ENCODE measurements at regions not wholly inside any gene's neighbourhood (a gene's known extent, or its start where the extent isn't known, plus 50 kb on each side); places are given as distances from the start of the nearest gene placed in this dataset.
"Not testable (repeated sequence)": the region's sequence is repeated elsewhere in the genome, so short reads cannot be mapped to it uniquely, and the experiment has no call there.

GRCh38 chrX:137823257-137823656 is 257.3 kb downstream of the ZIC3 start:
- TF ChIP-seq POLR2A (IDR thresholded peaks at IDR 0.05; ENCODE audit: low read length) (no peak), GATA1 (IDR thresholded peaks at IDR 0.05; ENCODE audit: low read depth, low read length) (no peak)

DNA sequence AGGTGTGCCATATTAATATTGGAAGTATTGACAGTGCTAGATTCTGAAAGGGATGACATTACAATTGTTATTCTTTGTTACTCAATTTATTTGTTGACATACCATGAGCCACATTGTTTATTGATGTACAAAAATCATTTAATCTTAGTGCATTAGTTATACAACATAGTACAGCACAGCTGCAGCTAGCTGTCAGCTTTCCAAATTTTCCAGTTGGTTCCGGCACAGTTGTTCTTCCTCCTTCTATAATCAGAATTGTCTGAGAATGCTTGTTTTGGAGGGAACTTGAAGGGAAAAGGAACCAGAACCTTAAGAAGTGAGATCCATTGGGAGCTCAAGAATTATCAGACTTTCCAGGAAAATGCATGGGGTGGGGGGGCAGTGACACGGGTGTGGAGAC is 281.4 kb downstream of the ZIC3 start:
- DNase-seq, result no peak
- TF ChIP-seq POLR2A (IDR thresholded peaks at IDR 0.05; ENCODE audit: low read length) (no peak), GATA1 (IDR thresholded peaks at IDR 0.05; ENCODE audit: low read depth, low read length) (no peak)

More at GRCh38 chrX:137823257-137823656, 257.3 kb downstream of the ZIC3 start:
- no peak for DNase-seq

DNA sequence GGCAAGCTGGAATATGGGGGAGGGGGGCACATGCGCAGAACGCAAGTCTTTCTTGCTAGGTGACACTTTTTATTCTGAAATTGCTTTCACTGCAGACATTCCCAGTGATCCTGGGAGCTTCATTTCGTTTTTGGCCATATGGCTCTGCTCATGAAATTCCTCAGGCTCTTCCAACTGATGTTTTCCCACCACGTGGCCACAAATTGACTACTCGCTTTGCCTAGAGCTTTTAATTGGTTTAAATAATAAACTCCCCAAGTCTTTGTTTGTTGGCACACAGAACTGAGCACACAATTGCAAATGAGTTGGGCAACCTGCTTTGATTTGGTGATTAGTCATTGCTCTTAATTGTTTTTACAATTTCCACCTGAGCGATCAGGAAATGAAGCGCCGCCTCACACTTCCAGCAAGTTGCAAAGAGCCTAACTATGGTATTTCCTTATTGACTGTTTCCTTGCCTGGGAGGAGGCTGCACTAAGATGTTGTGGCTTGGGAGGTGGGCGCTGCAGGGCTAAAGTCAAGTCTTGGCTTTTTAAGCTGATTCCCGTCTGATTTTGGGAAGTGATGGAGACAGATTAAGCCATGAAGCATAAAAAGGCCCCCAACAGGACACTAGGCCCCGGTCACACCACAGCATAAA is 282.5 kb downstream of the ZIC3 start:
- no peak for DNase-seq

DNA sequence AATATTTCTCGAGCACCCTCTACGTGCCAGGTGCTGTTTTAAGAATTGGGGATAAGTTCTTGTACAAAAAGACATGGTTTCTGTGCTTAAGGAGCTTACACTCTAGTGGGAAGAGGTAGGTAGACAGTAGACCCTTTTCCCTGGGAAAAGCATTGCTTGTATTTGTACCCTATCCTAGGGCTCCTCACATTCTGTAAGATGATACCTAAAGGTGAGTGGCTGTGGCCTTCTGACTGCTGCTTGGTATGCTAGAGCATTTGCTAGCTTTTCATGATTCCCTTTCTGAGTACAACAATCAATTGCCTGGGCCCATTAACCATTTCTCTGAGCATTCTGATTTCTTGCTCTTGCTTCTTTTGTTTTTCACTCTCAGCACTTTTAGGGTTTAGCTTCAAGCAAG is 286.6 kb downstream of the ZIC3 start:
- TF ChIP-seq POLR2A (IDR thresholded peaks at IDR 0.05; ENCODE audit: low read length), result no peak
- TF ChIP-seq GATA1 (IDR thresholded peaks at IDR 0.05; ENCODE audit: low read depth, low read length), result no peak

More for the DNA sequence above, 282.5 kb downstream of the ZIC3 start:
- TF ChIP-seq GATA1 (IDR thresholded peaks at IDR 0.05; ENCODE audit: low read depth, low read length) (no peak), POLR2A (IDR thresholded peaks at IDR 0.05; ENCODE audit: low read length) (no peak)

GRCh38 chrX:137855490-137855889 is 289.6 kb downstream of the ZIC3 start:
- no peak for DNase-seq
- TF ChIP-seq POLR2A (IDR thresholded peaks at IDR 0.05; ENCODE audit: low read length) (no peak), GATA1 (IDR thresholded peaks at IDR 0.05; ENCODE audit: low read depth, low read length) (no peak)

More for the DNA sequence above, 286.6 kb downstream of the ZIC3 start:
- no peak for DNase-seq

- no peak for TF ChIP-seq POLR2A (IDR thresholded peaks at IDR 0.05; ENCODE audit: low read length)
- no peak for TF ChIP-seq GATA1 (IDR thresholded peaks at IDR 0.05; ENCODE audit: low read depth, low read length)
- DNase-seq, result no peak
These were observed 292.2 kb downstream of the ZIC3 start for GRCh38 chrX:137858106-137858505.

DNA sequence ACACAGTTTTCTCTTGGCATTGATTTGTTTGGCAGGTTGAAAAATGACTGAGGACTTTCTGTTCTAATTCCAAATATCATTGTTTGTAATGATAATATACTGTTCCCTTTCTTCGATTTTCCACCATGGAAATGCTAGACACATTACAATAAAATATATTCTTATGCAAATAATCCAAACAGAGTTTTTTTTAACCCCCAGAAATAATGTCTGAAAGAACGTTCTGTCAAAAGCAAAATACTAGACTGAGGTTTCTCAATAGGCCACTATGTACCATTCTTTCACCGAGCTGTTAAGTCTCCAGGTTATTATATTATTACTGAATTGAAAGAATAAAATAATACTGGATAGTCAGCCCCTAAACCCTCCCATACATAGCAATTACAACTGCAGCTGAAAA is 312.5 kb downstream of the ZIC3 start:
- TF ChIP-seq POLR2A (IDR thresholded peaks at IDR 0.05; ENCODE audit: low read length), result no peak
- TF ChIP-seq GATA1 (IDR thresholded peaks at IDR 0.05; ENCODE audit: low read depth, low read length), result no peak
- DNase-seq, result no peak

- TF ChIP-seq GATA1 (IDR thresholded peaks at IDR 0.05; ENCODE audit: low read depth, low read length) (no peak), POLR2A (IDR thresholded peaks at IDR 0.05; ENCODE audit: low read length) (no peak)
- no peak for DNase-seq
These were observed 317.0 kb downstream of the ZIC3 start for GRCh38 chrX:137882960-137883359.

DNA sequence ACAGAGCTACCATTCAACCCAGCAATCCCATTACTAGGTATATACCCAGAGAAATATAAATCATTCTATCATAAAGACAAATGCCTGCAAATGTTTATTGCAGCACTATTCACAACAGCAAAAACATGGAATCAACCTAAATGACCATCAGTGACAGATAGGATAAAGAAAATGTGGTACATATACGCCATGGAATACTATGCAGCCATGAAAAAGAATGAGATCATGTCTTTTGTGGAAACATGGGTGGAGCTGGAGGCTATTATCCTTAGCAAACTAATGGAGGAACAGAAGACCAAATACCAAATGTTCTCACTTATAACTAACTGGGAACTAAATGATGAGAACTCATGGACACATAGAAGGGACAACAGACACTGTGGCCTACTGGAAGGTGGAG is 318.9 kb downstream of the ZIC3 start:
- DNase-seq, result not testable (repeated sequence)

- no peak for TF ChIP-seq POLR2A (IDR thresholded peaks at IDR 0.05; ENCODE audit: low read length)
- TF ChIP-seq GATA1 (IDR thresholded peaks at IDR 0.05; ENCODE audit: low read depth, low read length), result no peak
- DNase-seq, result no peak
These were observed 325.5 kb downstream of the ZIC3 start for GRCh38 chrX:137891431-137891830.

DNA sequence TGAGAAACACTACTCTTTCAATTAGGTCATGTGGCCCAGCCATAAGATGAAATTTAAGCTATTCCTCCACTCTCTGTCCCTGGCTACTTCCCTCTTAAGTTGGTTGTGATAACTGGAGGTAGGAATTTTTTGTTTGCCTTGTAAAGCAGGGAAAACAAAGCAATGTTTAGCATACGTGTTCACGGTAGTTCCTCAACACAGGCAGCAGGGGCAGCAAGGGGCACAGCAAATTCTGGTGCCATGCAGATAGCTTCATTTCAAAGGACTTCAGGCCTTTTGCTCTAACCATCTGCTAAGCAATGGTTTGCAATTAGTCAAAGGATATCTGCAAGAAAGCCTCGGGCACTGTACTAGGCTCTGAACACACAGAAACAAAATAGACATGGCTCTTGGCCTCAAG is 330.2 kb downstream of the ZIC3 start:
- TF ChIP-seq POLR2A (IDR thresholded peaks at IDR 0.05; ENCODE audit: low read length) (no peak), GATA1 (IDR thresholded peaks at IDR 0.05; ENCODE audit: low read depth, low read length) (no peak)

GRCh38 chrX:137915466-137915865 is 349.5 kb downstream of the ZIC3 start:
- peak in 1 of 2 experiments; percentile 25 for DNase-seq
- TF ChIP-seq POLR2A (IDR thresholded peaks at IDR 0.05; ENCODE audit: low read length) (no peak), GATA1 (IDR thresholded peaks at IDR 0.05; ENCODE audit: low read depth, low read length) (no peak)

More for the DNA sequence above, 330.2 kb downstream of the ZIC3 start:
- no peak for DNase-seq

DNA sequence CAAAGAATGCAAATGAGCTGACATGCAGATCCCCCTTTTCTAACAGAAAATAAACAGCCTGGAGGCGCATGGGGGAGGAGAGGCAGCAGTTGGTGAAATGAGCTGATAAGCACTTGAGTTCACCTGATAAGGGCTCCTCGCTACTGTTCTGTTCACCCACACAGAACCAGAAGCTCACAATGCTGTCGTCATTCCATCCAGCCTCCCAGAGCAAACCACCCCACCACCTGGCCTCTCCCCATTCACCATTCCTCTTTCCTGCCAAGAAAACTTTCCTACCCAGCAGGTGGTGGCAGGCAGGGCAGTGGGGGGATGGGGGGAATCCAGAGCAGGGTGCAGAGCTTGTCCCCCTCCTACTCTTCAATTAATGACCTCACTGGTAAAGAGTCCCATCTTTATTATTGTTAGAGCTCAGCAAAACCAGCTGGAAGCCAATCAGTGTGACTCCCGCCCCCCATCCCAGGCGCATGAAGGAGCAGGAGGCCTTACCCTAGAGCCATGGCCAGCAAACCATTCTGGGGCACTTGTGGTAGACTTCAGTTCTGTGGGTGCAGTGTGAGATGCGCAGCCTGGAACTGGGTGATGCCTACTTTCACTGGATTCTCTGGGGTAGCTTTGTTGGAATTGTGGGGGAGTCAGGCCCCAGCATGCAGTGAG is 350.3 kb downstream of the ZIC3 start:
- DNase-seq, result peak; percentile 54 to 85
- no peak for TF ChIP-seq POLR2A (IDR thresholded peaks at IDR 0.05; ENCODE audit: low read length)
- TF ChIP-seq GATA1 (IDR thresholded peaks at IDR 0.05; ENCODE audit: low read depth, low read length), result no peak

GRCh38 chrX:137926090-137926489 is 360.2 kb downstream of the ZIC3 start:
- TF ChIP-seq POLR2A (IDR thresholded peaks at IDR 0.05; ENCODE audit: low read length), result no peak
- TF ChIP-seq GATA1 (IDR thresholded peaks at IDR 0.05; ENCODE audit: low read depth, low read length), result no peak
- peak; percentile 19 to 22 for DNase-seq

GRCh38 chrX:137929951-137930350 is 364.0 kb downstream of the ZIC3 start:
- TF ChIP-seq GATA1 (IDR thresholded peaks at IDR 0.05; ENCODE audit: low read depth, low read length) (no peak), POLR2A (IDR thresholded peaks at IDR 0.05; ENCODE audit: low read length) (no peak)
- no peak for DNase-seq

Measured in erythroblast (primary cell).